Left lung (tissue), 4 donors: ENCODE measurements at regions not wholly inside any gene's neighbourhood (a gene's known extent, or its start where the extent isn't known, plus 50 kb on each side); places are given as distances from the start of the nearest gene placed in this dataset.

Experiments used
- ATAC-seq: fragments of 200-7000 bp; cut with Tn5 transposase; one replicate; pipeline ENCODE4 v1.9.1; 2020; ENCODE audit warnings: moderate library complexity
- DNase-seq, 4 donors: peaks; one replicate each; pipeline ENCODE4 v3.0.0-alpha.2; 2013 to 2020
- H3K27ac ChIP-seq, 2 donors: fragments of 200-600 bp; sonication (generic) in 1 of 2; one replicate each; pipeline versions ENCODE4 v1.5.0 to v1.8.0; 2020 to 2021
- H3K27me3 ChIP-seq, 2 donors: fragments of 200-600 bp; sonication (generic) in 1 of 2; one replicate each; pipeline versions ENCODE4 v1.5.0 to v1.8.0; 2020 to 2021
- H3K36me3 ChIP-seq, 2 donors: fragments of 200-600 bp; sonication (generic) in 1 of 2; one replicate each; pipeline versions ENCODE4 v1.5.0 to v1.8.0; 2020 to 2021
- H3K4me1 ChIP-seq, 2 donors: fragments of 200-600 bp; one replicate each; pipeline ENCODE4 v1.8.0; 2021
- H3K4me3 ChIP-seq, 2 donors: fragments of 200-600 bp; sonication (generic) in 1 of 2; one replicate each; pipeline versions ENCODE4 v1.5.0 to v1.8.0; 2020 to 2021; ENCODE audit warnings: mild to moderate bottlenecking in 1 of 2
- H3K9me3 ChIP-seq, 2 donors: fragments of 200-600 bp; sonication (generic) in 1 of 2; one replicate each; pipeline versions ENCODE4 v1.5.0 to v1.8.0; 2020 to 2021
- intact Hi-C, 2 donors: fragments of 100-400 bp; cut with DNase I; formaldehyde crosslinking; loops; one replicate each; pipeline versions ENCODE4 v1.11.2 to v1.14.2; 2022
- TF ChIP-seq, protein P1 (sequence below), 2 donors: fragments of 200-600 bp; sonication (generic) in 1 of 2; IDR thresholded peaks; one replicate each; pipeline versions ENCODE4 v1.5.0 to v1.8.0; 2021; ENCODE audit warnings: antibody characterized with exemption in 2 of 2
- donor health status: DM: no; HTN: yes; CAD: no.
- donor health status: DM: no; HTN: no; CAD: no.

DNA sequence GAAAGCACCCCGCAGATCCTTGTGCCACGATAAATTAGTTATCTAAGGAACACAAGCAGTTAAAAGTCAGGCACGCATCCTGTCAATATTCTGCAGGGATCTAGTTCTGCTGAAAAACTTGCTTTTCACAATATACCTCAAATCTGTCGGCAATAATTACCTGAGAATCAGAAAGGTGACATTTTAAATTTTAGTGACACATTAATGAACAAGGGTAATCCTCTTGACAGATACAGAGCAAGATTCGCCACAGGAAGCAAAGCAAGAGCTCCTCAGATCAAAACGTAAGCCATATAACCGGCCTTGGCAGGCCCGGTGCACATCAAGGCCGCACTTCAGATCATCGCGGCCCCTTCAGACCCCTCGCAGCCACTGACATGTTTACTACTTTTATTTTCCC, 185.7 kb downstream of the ATPSCKMT start:
- intact Hi-C loops: no loop called here

DNA sequence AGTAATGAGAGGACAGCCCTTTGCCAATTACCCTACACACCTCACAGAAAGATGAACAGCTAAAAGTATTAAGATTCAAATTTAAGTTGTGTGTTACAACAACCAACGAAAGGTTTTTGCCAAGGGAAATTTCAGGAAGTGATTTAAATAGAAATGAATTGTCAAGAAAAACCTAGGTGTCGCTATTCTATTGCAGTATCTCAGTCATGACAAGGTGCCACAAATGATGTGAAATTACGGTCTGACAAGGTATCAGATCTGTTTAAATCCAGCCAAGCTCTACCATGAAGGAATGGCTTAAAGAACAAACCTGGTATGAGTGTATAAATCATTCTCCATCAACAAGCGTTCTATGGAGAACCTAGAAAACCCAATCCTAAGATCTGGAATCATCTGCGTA, 189.7 kb downstream of the ATPSCKMT start:
- DNase-seq (no peak), ATAC-seq (no peak)
- Histone ChIP-seq H3K4me1 (no peaks in the 10 kb centered on the region), H3K27ac (no peak overlapping the region), H3K9me3 (no peaks in the 10 kb centered on the region), H3K4me3 (no peak overlapping the region), H3K36me3 (no peaks in the 10 kb centered on the region), H3K27me3 (no peaks in the 10 kb centered on the region)
- intact Hi-C loops: no loop called here
- TF ChIP-seq, protein P1, sequence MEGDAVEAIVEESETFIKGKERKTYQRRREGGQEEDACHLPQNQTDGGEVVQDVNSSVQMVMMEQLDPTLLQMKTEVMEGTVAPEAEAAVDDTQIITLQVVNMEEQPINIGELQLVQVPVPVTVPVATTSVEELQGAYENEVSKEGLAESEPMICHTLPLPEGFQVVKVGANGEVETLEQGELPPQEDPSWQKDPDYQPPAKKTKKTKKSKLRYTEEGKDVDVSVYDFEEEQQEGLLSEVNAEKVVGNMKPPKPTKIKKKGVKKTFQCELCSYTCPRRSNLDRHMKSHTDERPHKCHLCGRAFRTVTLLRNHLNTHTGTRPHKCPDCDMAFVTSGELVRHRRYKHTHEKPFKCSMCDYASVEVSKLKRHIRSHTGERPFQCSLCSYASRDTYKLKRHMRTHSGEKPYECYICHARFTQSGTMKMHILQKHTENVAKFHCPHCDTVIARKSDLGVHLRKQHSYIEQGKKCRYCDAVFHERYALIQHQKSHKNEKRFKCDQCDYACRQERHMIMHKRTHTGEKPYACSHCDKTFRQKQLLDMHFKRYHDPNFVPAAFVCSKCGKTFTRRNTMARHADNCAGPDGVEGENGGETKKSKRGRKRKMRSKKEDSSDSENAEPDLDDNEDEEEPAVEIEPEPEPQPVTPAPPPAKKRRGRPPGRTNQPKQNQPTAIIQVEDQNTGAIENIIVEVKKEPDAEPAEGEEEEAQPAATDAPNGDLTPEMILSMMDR (IDR thresholded peaks at IDR 0.05): no peak

More for the DNA sequence above, 185.7 kb downstream of the ATPSCKMT start:
- H3K9me3 ChIP-seq: peaks cover 0 to 12% of the 10 kb centered on the region in 2 donors
- no peak for DNase-seq
- no peak overlapping the region for H3K4me3 ChIP-seq
- H3K4me1 ChIP-seq: no peaks in the 10 kb centered on the region
- no peaks in the 10 kb centered on the region for H3K27me3 ChIP-seq
- TF ChIP-seq, protein P1 (IDR thresholded peaks at IDR 0.05): no peak
- no peaks in the 10 kb centered on the region for H3K36me3 ChIP-seq
- ATAC-seq: no peak
- H3K27ac ChIP-seq: no peak overlapping the region

DNA sequence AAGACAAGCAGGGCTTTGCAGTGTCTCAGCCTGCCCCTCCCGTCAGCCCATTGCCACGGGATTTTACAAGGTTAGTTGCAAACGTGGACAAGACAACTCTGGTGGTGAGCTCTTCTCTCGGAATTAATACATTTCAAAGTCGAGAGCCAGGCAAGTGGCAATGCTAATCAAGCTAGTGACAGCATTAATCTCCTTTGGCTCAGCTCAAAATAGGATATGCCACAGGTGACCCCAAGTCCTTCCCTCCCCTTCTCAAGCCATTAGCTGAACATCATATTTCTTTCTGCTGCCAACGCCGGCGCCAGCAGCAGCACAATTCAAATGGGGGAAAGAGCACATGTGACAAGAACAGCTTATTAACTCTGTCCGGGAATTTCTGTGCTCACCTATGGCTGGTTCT, 190.1 kb downstream of the ATPSCKMT start:
- no peak for ATAC-seq
- DNase-seq: no peak
- Histone ChIP-seq H3K36me3 (no peaks in the 10 kb centered on the region), H3K4me1 (no peaks in the 10 kb centered on the region), H3K9me3 (no peaks in the 10 kb centered on the region), H3K4me3 (no peak overlapping the region), H3K27ac (no peak overlapping the region), H3K27me3 (no peaks in the 10 kb centered on the region)
- TF ChIP-seq, protein P1 (IDR thresholded peaks at IDR 0.05): no peak
- intact Hi-C loops: no loop called here

DNA sequence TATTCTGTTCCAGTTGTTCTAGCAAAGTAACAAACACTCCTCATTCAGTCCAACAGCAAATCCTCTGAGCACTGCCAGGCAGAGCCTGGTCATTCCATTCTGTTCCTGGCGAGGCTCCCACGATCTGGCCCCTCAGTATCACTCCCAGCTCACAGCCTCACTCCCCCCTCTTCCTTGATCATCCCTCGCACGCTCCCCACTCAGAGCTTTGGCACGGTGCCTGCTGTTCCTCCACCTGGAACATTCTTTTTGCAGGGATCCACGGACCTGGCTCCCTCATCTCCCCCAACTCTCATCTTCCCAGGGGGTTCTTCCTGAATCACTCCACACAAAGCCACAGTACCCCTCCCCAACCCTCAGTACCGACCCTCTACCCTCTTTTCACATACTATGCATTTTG, 192.3 kb downstream of the ATPSCKMT start:
- intact Hi-C loops: no loop called here
- ATAC-seq: no peak
- TF ChIP-seq, protein P1 (IDR thresholded peaks at IDR 0.05): no peak

DNA sequence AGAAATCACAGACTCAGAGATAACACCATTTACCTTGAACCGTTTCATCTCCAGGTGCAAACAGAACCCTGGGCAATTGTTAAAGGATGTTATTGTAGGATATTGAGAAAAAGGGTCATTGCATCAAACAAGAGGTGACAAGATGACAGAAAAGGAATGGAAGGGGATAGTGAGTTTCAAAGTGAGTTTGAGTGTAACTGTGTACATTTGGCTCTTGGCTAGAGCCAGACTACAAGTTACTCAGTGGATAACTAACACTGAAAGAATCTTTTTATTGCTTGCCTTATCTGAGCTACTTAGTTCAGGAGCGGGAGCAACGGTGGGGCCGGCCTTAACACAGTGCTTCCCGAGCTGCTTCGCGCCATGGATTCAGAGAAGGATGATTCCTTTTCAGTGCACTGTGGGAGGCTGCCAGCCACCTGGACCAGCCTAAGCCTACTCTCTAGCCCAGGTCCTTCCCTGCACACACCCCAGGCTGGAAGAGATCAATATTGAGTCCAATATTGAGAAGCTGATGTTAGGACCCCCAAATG, 193.4 kb downstream of the ATPSCKMT start:
- TF ChIP-seq, protein P1 (IDR thresholded peaks at IDR 0.05): no peak
- Histone ChIP-seq H3K4me3 (no peak overlapping the region), H3K27me3 (no peaks in the 10 kb centered on the region), H3K27ac (no peak overlapping the region), H3K4me1 (no peaks in the 10 kb centered on the region), H3K36me3 (no peaks in the 10 kb centered on the region), H3K9me3 (peaks cover 0 to 15% of the 10 kb centered on the region in 2 donors)
- DNase-seq (no peak), ATAC-seq (no peak)
- intact Hi-C loops: no loop called here

More for the DNA sequence above, 192.3 kb downstream of the ATPSCKMT start:
- H3K4me1 ChIP-seq: no peaks in the 10 kb centered on the region
- H3K27ac ChIP-seq: no peak overlapping the region
- no peak overlapping the region for H3K4me3 ChIP-seq
- DNase-seq: no peak
- H3K27me3 ChIP-seq: no peaks in the 10 kb centered on the region
- H3K9me3 ChIP-seq: peaks cover 0 to 6% of the 10 kb centered on the region in 2 donors
- no peaks in the 10 kb centered on the region for H3K36me3 ChIP-seq
